GM18498 (cell line): ENCODE measurements at regions not wholly inside any gene's neighbourhood (a gene's known extent, or its start where the extent isn't known, plus 50 kb on each side); places are given as distances from the start of the nearest gene placed in this dataset.

Source experiments
- ATAC-seq: cut with Tn5 transposase; IDR thresholded peaks from one replicate; pipeline ENCODE4 v1.9.1; 2021; ENCODE audit warnings: mild to moderate bottlenecking, moderate library complexity; ENCODE audit not compliant: unreplicated experiment

DNA sequence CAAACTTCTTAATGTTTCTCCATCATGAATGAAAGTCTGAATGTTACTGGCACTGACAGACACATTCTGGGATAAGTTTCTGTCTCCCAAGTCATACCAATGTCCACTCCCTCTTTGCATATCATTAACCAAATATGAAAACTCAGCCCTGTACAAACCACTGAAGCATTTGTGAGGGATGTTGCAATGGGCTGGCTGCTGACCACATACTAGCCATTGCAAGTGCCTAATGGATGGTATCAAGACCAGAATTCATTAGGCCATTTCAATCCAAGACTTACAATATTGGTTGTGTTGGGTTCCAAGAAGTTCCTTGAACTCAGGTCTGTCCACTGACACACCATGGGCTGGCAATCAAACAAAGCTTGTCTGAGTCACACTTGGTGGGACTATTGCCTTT, 73.8 kb downstream of the CBLN2 start:
- no peak for ATAC-seq

DNA sequence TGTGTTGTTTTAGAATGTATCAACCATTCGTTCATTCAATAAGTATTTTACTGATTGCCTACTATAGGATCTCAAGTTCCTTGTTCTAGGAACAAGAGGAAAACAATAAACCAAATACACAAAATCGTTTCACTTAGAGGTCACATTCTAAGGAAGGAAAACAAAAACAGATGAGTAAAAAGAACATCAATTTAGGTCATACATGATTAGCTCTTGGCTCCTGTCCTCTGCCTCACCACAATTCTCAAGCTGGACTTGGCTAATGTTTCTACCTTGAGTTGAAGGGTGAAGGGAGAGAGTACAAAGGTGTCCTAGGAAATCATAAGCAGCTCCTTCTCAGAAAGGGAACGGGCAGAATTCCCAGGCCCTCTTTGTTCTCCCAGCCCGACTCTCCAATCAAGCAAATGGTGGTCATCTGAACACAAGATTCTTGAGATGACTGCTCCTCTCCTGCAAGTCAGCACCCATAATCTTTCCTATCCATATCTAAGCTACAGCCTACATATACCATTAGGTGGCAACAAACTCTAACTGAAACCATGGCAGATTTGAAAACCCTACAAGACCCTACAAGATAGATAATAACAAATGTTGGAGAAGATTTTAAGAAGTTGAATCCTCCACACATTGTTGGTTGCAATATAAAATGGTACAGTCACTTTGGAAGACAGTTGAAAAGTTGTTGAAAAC, 76.0 kb downstream of the CBLN2 start:
- no peak for ATAC-seq

DNA sequence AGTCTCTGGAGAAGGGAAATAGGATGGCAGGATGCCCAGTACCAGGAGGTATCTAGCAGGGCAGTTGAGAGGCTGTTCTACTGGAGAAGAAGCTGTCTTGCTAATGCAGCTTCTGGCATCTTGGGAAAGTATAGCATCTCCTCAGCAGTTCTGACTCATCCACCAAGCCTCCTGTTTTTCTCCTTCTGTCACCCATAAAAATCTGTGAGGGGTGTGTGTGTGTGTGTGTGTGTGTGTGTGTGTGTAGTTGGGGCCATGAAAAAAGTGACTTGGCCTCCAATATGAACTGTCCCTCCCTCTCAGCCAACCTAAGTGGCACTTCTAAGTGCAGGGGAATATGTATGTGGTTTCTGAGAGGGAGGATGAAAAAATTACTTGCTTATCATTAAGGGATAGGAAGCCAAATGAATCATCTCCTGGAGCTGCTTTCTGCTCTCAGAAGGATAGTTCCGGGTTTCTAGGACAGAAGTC, 83.9 kb downstream of the CBLN2 start:
- no peak for ATAC-seq

DNA sequence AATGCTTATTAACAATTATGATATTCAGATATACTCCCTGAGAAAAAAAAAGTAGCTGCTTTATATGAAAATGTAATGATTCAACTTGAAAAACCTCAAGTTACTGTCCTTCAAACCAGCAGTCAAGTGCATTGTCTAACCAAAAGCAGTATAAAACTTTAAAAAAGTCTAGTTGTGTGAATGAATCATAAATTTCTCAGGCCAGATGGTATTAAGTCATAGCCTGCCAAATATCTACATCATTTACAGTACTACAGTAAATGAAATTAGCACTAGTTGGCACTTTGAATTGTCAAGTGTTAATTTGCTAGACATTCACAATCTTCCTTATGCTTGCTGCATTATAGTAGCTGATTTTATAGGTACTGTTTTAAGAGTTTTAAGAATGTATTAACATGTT, 85.9 kb downstream of the CBLN2 start:
- no peak for ATAC-seq

DNA sequence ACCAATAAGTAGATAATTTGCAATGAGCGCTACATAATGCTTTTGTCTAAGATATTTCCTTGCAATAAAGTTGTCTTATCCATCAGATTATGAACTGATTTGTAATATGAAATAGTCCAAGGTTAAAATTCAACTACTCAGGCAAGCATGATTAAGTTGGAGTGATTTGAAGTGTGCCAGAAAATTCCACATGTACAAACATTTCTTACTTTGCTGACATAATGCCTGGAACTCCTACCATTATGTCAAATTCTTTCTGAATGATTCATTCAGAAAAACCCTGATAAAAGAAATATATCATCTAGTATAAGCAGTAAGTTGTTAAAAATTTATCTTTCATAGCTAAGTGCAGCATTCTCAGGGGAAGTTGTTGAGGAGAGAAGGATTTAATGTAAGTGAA, 87.3 kb downstream of the CBLN2 start:
- no peak for ATAC-seq

DNA sequence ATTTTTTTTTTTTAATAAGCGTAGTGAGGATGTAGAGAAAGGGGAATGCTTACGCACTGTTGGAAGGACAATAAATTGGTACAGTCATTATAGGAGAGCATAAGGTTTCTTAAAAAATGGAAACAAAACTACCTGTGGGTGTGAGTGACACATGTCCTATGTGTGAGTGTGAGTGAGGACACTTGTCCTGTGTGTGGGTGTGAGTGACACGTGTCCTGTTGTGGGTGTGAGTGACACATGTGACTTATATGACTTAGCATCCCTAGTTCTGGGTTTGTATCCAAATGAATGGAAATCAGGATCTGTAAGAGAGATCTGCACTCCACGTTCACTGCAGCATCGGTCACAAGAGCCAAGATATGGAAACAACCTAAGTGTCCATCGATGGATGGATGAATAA, 91.8 kb downstream of the CBLN2 start:
- ATAC-seq = no peak

DNA sequence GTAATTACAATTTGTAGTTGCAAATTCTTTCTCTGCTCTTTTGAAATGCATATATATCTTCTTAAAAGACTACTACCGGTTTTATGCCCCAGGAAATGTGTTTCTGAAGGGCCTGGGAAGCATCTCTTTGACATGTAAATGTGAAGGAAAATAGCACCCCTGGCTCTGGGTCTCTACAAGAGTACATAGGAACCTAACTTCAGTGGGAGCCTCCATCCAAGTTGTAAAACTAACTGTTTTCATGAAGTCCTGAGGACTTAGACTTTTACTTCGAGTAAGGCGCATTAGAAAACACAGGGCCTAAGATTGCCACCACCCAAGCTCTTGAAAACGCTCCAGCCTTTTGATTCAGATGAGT, 99.4 kb downstream of the CBLN2 start:
- no peak for ATAC-seq

DNA sequence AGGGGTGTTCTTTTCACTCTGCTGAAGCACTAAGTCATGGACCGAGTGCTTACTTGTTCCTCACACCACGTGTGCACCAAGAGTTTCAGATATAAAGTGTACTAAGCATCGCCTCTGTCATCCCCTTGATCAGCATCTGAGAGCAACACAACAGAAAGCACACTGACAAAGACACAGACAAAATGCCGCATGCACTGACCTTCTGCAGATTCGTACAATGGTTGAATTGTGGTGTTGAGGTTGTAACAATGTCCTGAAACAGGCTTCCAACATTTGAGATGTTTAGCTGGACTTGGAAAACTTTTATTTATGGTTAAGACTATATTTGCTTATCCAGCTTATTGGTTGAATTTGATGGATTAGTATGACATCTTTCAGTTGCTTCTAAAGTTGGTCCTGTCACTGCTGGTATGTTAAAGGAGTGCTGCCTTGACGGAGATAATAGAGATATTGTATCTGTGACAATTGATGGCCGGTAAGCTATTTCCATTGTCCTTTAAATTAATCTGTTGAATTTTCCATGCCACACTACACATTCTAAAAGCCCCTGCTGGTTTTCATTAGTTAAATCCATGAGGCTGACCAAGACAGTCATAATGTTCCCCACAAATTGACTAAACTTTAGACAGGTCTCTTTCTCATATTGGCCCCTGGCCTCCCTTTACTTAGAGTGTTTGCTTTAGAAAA, 99.9 kb downstream of the CBLN2 start:
- no peak for ATAC-seq

DNA sequence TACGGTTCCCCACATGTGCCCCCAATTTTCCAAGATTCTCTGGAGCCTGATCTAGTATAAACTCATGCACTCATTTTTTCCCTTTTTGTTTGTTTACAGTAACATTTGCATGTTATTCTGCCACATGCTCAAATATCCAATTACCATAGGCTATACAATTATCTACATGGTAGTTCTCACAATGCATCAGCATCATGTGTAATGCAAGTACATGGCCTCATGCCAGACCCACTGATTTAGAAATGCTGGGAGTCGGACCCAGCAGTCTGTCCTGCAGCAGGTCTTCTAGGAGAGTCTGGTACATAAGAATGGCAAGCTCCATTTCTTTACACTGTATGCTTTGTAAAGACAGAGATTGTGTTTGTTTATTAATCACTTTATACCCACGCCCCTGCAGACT, 107.7 kb downstream of the CBLN2 start:
- ATAC-seq = no peak

DNA sequence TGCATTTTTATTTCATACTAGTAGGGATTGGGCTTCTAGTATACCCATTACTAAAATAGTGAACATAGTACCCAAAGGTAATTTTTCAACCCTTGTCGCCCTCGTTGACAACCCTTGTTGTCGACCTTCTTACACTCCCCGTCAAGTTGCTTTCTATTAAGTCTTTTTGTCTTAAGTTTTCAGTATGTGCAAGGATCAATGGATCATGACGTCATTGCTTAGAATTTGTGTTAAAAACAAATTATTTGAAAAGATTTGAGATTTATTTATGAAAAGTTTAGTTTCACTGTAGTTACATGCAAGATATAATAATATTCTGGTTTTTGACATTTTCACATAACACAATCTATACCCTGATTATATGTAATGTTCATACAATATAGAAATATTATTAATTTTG, 110.4 kb downstream of the CBLN2 start:
- ATAC-seq = no peak

DNA sequence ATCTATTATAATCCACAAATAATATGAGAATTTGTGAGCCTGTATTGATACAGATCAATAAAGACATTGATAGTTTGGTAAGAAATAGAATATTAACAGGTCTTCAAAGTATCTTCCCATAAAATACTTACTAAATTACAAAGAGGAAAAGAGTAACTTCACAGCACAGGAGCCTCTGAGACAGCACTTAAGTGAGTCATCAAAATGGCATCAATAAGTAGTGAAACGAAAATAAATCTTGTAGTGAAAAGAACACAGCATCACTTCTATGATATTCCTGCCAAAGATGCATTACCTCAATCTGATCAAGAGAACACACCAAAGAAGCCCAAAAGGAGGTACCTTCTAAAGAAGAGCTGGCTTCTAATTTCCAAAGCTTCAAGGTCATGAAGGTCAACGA, 116.4 kb downstream of the CBLN2 start:
- no peak for ATAC-seq

DNA sequence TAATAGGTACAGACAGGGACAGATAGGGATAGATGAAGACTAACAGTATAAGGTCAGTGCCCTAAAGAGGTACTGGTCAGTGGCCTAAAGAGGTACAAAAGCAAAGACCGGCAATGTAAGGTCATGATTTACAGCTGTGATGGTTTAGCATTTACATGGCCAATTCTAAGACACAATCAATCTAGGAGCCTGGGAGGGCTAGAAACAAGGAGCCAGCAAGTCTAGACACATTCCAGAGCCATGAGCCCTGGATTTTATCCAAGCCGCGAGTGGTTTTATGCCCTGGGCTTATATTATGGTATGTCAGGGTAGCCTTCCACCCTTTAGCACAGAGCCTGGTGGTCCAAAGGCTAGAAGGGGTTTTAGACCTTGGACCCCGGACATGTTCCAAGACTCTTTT, 124.2 kb downstream of the CBLN2 start:
- ATAC-seq = no peak

DNA sequence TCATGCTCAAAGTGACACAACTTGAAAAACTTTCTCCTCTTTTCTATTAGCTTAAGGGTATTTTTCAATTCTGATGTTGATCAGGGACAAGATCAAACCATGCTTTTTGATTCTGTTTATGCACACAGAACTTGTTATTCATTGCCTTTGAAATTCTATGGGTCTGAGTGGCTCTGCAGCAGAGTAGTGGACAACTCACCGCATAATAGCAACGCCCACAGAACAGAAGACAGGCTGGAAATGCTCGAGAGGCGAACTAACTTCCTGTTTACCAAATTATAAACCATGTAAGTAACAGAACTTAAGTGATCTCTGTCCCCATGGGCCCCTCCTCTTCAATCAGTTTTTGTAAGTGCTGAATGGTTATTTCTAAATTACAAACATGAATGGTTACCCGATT, 131.2 kb downstream of the CBLN2 start:
- ATAC-seq = no peak

DNA sequence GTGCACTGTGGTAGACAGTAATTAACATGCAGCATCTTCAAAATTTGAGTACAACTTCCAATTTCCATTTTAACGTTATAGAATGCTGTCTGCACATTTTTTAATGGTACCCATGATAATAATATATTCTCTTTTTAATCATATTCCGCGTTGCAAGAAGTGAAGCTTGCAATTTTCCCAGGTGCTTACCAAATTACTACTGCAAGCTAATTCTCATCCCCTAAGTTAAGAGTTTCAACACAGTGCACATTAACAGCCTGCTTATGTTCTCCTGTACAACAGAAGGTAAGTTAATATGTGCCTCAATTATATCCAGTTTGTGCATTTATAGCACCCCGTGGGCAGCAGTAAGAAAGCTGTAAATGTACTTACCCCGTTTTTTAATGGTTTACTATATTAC, 132.9 kb downstream of the CBLN2 start:
- no peak for ATAC-seq

DNA sequence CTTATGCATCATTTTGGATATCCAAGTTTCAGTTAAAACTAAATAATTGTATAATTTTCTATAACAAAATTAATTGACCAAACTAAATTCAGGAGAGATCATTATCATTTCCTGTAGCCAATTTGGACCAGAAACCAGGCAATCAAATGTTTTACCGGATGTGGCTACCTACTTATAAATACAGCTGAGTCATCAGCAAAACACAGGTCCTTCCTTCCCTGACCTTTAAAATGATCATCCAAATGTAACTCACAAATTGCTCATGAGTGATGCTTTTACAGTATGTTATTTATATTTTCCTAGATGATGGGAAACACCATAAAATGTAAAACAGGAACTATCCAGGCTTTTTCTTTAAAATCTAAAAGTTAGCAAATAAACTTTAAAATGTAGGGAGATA, 133.7 kb downstream of the CBLN2 start:
- no peak for ATAC-seq

DNA sequence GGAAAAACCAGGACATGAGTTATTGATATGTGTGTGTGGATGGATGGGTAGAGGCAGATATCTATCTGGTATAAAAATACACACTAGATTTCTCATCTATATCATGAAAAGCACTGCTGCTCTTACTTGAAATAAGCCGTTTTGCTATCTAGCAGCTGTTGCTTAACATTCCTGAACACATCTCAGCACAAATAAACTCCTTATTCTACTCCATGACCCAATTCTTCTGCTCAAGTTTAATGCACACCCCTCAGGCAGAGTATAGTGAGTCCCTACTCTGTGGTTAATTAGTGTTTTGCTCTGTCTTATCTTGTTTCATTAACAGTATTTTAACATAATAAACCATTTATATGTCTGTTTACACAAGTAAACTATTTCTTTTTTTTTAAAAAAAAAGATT, 134.2 kb downstream of the CBLN2 start:
- no peak for ATAC-seq

DNA sequence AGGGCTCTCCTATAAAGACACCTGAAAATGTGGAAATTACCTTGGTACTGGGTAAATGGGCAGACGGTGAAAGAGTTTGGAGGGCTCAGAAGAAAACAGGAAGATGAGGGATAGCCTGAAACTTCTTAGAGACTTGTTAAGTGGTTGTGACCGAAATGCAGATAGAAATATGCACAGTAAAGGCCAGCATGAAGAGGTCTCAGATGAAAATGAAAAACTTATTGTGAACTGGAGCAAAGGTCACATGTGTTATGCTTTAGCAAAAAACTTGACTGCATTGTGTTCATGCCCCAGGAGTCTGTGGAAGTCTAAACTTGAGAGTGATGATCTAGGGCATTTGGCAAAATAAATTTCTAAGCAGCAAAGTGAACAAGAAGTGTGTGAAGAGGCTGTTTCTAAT, 137.1 kb downstream of the CBLN2 start:
- ATAC-seq = no peak

DNA sequence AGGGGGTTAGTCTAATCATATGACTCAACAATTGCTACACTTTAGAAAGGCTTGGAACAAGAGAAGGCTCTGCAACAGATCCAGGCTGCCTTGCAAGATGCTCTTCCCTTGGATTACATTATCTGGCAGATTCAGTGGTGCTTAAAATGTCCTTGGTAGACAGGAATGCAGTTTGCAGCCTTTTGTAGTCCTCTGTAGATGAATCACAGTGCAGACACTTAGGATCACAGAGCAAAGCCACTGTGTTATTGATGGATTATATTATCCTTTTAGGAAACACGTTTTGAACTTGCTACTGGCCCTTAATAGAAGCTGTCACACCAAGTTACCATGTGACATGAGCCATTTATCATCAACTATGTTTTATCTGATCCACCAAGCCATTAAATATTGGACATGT, 152.2 kb downstream of the CBLN2 start:
- no peak for ATAC-seq

DNA sequence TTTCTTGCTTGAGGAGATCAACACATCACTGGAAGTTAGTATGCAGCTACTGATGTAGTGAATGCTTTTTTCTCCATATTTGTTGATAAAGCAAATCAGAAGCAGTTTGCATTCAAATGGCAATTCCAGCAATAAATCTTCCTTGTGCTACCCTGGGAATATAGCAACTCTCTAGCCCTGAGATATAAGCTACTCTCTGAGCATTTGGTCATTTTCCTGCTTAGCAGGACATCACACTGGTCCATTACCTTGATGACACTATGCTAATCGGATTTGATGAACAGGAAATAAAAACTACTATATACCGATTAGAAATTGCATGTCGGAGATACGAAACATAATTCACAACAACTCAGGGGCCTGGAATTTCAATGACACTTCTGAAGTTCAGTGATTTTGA, 152.7 kb downstream of the CBLN2 start:
- no peak for ATAC-seq

DNA sequence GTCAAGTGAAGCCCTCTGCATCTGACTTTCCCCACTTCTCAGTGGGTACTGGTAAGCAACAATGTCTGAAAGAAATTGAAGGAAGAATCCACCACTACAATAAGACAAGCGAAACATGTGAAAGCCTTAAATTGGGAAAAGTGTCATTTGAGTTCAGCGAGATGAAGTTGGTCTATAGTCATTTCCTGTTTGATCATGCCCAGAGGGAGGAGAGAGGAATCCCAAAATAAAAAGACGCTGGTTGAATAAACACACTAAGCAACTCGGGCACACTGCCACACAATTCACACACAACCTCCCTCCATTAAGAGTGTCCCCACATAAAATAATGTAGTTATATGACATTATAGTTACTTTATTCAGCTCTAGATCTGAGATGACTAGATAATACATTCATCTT, 166.1 kb downstream of the CBLN2 start:
- no peak for ATAC-seq

DNA sequence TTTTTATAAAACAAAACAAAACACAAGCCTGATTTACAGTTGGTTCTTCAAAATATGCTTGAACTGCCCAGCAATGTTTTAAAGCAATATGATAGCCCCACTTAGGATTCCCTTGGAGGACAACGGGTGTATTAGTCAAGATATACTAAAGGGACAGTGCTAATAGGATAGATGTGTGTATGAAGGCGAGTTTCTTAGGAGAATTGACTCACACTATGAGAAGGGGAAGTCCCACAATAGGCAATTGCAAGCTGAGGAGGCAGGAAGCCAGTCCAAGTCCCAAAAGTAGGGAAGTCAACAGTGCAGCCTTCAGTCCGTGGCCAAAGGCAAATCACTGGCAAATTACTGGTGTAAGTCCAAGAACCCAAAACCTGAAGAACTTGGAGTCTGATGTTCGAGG, 167.9 kb downstream of the CBLN2 start:
- ATAC-seq = no peak

DNA sequence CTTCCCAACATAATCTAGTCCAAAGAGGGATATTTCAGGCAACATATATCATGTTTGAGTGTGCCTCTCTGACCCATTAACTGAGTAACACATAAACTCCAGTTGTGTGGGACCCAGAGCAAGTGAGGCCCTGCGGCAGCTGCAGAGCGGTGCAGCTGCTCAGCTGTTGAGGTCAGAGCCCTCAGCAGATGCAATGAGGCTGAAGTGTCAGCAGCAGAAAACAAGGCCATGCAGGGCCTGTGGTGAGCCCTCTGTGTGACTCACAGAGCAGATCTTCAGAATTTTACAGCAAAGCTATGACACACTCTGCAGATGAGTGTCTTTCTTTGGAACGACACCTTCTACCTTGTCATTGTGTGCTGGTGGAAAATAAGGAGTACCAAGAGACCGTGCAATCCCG, 168.5 kb downstream of the CBLN2 start:
- ATAC-seq = no peak

DNA sequence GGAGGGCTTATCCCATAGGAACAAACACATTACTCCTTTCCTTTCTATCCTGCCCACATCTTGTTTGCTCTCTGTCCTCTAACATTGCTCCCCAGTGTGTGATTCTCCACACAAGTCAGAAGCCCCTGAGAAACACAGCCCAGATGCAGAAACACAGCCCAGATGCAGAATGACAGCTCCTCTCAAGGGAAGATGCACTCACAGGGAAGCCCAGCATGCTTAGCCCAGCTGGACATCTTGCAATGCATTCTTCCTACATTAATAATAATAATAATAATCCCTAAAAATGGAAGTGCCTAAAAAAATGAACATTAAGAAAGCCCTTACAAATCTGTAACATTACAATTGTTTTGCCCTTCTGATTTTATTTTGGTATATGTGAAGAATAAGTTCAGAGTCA, 172.1 kb downstream of the CBLN2 start:
- no peak for ATAC-seq
